Naive thymus-derived CD4-positive, alpha-beta T cell (primary cell): ENCODE measurements at regions not wholly inside any gene's neighbourhood (a gene's known extent, or its start where the extent isn't known, plus 50 kb on each side); places are given as distances from the start of the nearest gene placed in this dataset.

Experiments used
- ATAC-seq: fragments of 150-1000 bp; cut with Tn5 transposase; 2 replicates; pipeline ENCODE4 v1.10.0; 2021; ENCODE audit warnings: mild to moderate bottlenecking, moderate library complexity
- CTCF ChIA-PET: fragments of 350-600 bp; sonication (Branson Sonifier 250); formaldehyde crosslinking; loops from one replicate; lab custom pipeline; 2021; ENCODE audit warnings: antibody characterized with exemption; lab: Charles Lee
- POLR2A ChIA-PET: fragments of 350-600 bp; sonication (Branson Sonifier 250); formaldehyde crosslinking; loops from one replicate; lab custom pipeline; 2021; ENCODE audit warnings: antibody characterized with exemption, inconsistent platforms; lab: Charles Lee
- DNase-seq, 9 donors: peaks; one replicate each; pipeline versions ENCODE4 v3.0.0 to v3.0.0-alpha.2; 2020 to 2022; ENCODE audit warnings: mixed read lengths in 1 of 9
- H3K27ac ChIP-seq: one replicate; pipeline ENCODE4 v1.7.0; 2013; ENCODE audit warnings: mild to moderate bottlenecking, low read depth, low read length, moderate library complexity
- H3K27me3 ChIP-seq, 2 donors: one replicate each; pipeline ENCODE4 v1.7.0; 2013; ENCODE audit warnings: low read length in 2 of 2, mild to moderate bottlenecking in 2 of 2, moderate library complexity in 2 of 2; ENCODE audit not compliant: control insufficient read depth in 2 of 2, insufficient read depth in 2 of 2
- H3K36me3 ChIP-seq, 3 experiments: 1 replicate in 2 of 3; 2 replicates in 1 of 3; pipeline ENCODE4 v1.7.0; 2013; ENCODE audit warnings: low read length in 3 of 3, mild to moderate bottlenecking in 3 of 3, moderate library complexity in 1 of 3; ENCODE audit not compliant: insufficient read depth in 3 of 3, control insufficient read depth in 2 of 3
- H3K4me1 ChIP-seq, 2 donors: one replicate each; pipeline ENCODE4 v1.7.0; 2013; ENCODE audit warnings: low read length in 2 of 2, mild to moderate bottlenecking in 2 of 2, moderate library complexity in 1 of 2; ENCODE audit not compliant: control insufficient read depth in 2 of 2, insufficient read depth in 2 of 2
- H3K4me3 ChIP-seq: 2 replicates; pipeline ENCODE4 v1.7.0; 2013; ENCODE audit warnings: mild to moderate bottlenecking, low read length
- H3K9me3 ChIP-seq, 3 experiments: 1 replicate in 2 of 3; 2 replicates in 1 of 3; pipeline ENCODE4 v1.7.0; 2013; ENCODE audit warnings: low read length in 3 of 3; ENCODE audit not compliant: control insufficient read depth in 2 of 3
- H3K27ac Mint-ChIP-seq, 9 donors: one replicate each; pipeline ENCODE4 v1.8.0; 2020 to 2022; ENCODE audit warnings: mixed read lengths in 9 of 9, mild to moderate bottlenecking in 8 of 9, moderate library complexity in 5 of 9, inconsistent platforms in 2 of 9
- H3K27me3 Mint-ChIP-seq, 5 donors: one replicate each; pipeline ENCODE4 v1.8.0; 2021 to 2022; ENCODE audit warnings: mixed read lengths in 5 of 5, mild to moderate bottlenecking in 1 of 5
- H3K36me3 Mint-ChIP-seq, 5 donors: one replicate each; pipeline ENCODE4 v1.8.0; 2020 to 2022; ENCODE audit warnings: mixed read lengths in 5 of 5, mild to moderate bottlenecking in 3 of 5, inconsistent platforms in 1 of 5
- H3K4me1 Mint-ChIP-seq, 7 donors: one replicate each; pipeline ENCODE4 v1.8.0; 2020 to 2022; ENCODE audit warnings: mixed read lengths in 7 of 7, mild to moderate bottlenecking in 3 of 7, inconsistent platforms in 1 of 7
- H3K4me3 Mint-ChIP-seq, 10 donors: one replicate each; pipeline ENCODE4 v1.8.0; 2020 to 2022; ENCODE audit warnings: mild to moderate bottlenecking in 10 of 10, mixed read lengths in 10 of 10, moderate library complexity in 6 of 10, inconsistent platforms in 2 of 10
- H3K9me3 Mint-ChIP-seq, 11 donors: one replicate each; pipeline ENCODE4 v1.8.0; 2020 to 2022; ENCODE audit warnings: mixed read lengths in 11 of 11, mild to moderate bottlenecking in 4 of 11, inconsistent platforms in 1 of 11, moderate library complexity in 1 of 11
- intact Hi-C, 2 donors: fragments of 100-400 bp; cut with micrococcal nuclease; formaldehyde crosslinking; loops; one replicate each; pipeline ENCODE4 v1.15.1; 2023

GRCh38 chr20:60224914-60225313 is 266.7 kb downstream of the CDH26 start:
- CTCF ChIA-PET = no interaction called here
- DNase-seq (no peak), ATAC-seq (no peak)

GRCh38 chr20:60228255-60228654 is 270.0 kb downstream of the CDH26 start:
- Mint-ChIP-seq H3K36me3 (no peaks in the 10 kb centered on the region), H3K27ac (no peak overlapping the region), H3K27me3 (peaks cover 0 to 4% (median 0%) of the 10 kb centered on the region in 5 donors), H3K4me1 (no peaks in the 10 kb centered on the region), H3K4me3 (no peak overlapping the region), H3K9me3 (peaks cover 0 to 5% (median 0%) of the 10 kb centered on the region in 11 donors)
- CTCF ChIA-PET = no interaction called here
- no peak overlapping the region for H3K27ac ChIP-seq
- no peaks in the 10 kb centered on the region for H3K36me3 ChIP-seq
- H3K4me3 ChIP-seq = no peak overlapping the region
- intact Hi-C loops = no loop called here
- H3K4me1 ChIP-seq = no peaks in the 10 kb centered on the region
- DNase-seq (no peak), ATAC-seq (peak; percentile 64)
- POLR2A ChIA-PET = no interaction called here
- no peaks in the 10 kb centered on the region for H3K27me3 ChIP-seq
- no peaks in the 10 kb centered on the region for H3K9me3 ChIP-seq

More at GRCh38 chr20:60224914-60225313, 266.7 kb downstream of the CDH26 start:
- no peaks in the 10 kb centered on the region for H3K36me3 ChIP-seq
- peaks cover 0 to 15% (median 0%) of the 10 kb centered on the region in 5 donors for H3K27me3 Mint-ChIP-seq
- H3K4me1 Mint-ChIP-seq = no peaks in the 10 kb centered on the region
- no peak overlapping the region for H3K27ac ChIP-seq
- H3K4me3 ChIP-seq = no peak overlapping the region
- no peaks in the 10 kb centered on the region for H3K9me3 Mint-ChIP-seq
- no peaks in the 10 kb centered on the region for H3K4me1 ChIP-seq
- intact Hi-C loops = no loop called here
- POLR2A ChIA-PET = no interaction called here
- H3K9me3 ChIP-seq = no peaks in the 10 kb centered on the region
- H3K27me3 ChIP-seq = no peaks in the 10 kb centered on the region
- H3K36me3 Mint-ChIP-seq = no peaks in the 10 kb centered on the region
- no peak overlapping the region for H3K27ac Mint-ChIP-seq
- H3K4me3 Mint-ChIP-seq = no peak overlapping the region

GRCh38 chr20:60232380-60232779 is 274.2 kb downstream of the CDH26 start:
- no peak overlapping the region for H3K27ac Mint-ChIP-seq
- ATAC-seq (no peak), DNase-seq (no peak)
- Histone ChIP-seq H3K36me3 (no peaks in the 10 kb centered on the region), H3K27ac (no peak overlapping the region), H3K9me3 (no peaks in the 10 kb centered on the region), H3K4me1 (no peaks in the 10 kb centered on the region), H3K4me3 (no peak overlapping the region), H3K27me3 (no peaks in the 10 kb centered on the region)
- H3K9me3 Mint-ChIP-seq = peaks cover 0 to 5% (median 0%) of the 10 kb centered on the region in 11 donors
- intact Hi-C loops = no loop called here
- no peaks in the 10 kb centered on the region for H3K4me1 Mint-ChIP-seq
- no peak overlapping the region for H3K4me3 Mint-ChIP-seq
- ChIA-PET POLR2A (no interaction called here), CTCF (no interaction called here)
- peaks cover 0 to 23% (median 5%) of the 10 kb centered on the region in 5 donors for H3K27me3 Mint-ChIP-seq
- no peaks in the 10 kb centered on the region for H3K36me3 Mint-ChIP-seq

GRCh38 chr20:60233018-60233630 is 274.9 kb downstream of the CDH26 start:
- ATAC-seq = no peak
- intact Hi-C loops = no loop called here

GRCh38 chr20:60236613-60237012 is 278.4 kb downstream of the CDH26 start:
- no peaks in the 10 kb centered on the region for H3K9me3 Mint-ChIP-seq
- CTCF ChIA-PET = no interaction called here

More at GRCh38 chr20:60233018-60233630, 274.9 kb downstream of the CDH26 start:
- Mint-ChIP-seq H3K27me3 (peaks cover 0 to 30% (median 6%) of the 10 kb centered on the region in 5 donors), H3K4me1 (no peaks in the 10 kb centered on the region), H3K4me3 (no peak overlapping the region), H3K9me3 (peaks cover 0 to 5% (median 0%) of the 10 kb centered on the region in 11 donors), H3K36me3 (no peaks in the 10 kb centered on the region), H3K27ac (no peak overlapping the region)
- H3K36me3 ChIP-seq = no peaks in the 10 kb centered on the region
- DNase-seq = no peak
- no peak overlapping the region for H3K4me3 ChIP-seq
- ChIA-PET CTCF (no interaction called here), POLR2A (no interaction called here)
- no peaks in the 10 kb centered on the region for H3K4me1 ChIP-seq
- H3K9me3 ChIP-seq = no peaks in the 10 kb centered on the region
- H3K27ac ChIP-seq = no peak overlapping the region
- no peaks in the 10 kb centered on the region for H3K27me3 ChIP-seq

GRCh38 chr20:60237981-60238380 is 279.8 kb downstream of the CDH26 start:
- H3K4me3 Mint-ChIP-seq = no peak overlapping the region
- no peaks in the 10 kb centered on the region for H3K36me3 Mint-ChIP-seq
- no peaks in the 10 kb centered on the region for H3K4me1 ChIP-seq
- DNase-seq = no peak
- intact Hi-C loops = no loop called here
- POLR2A ChIA-PET = no interaction called here
- no peaks in the 10 kb centered on the region for H3K36me3 ChIP-seq
- H3K4me3 ChIP-seq = no peak overlapping the region
- H3K9me3 Mint-ChIP-seq = no peaks in the 10 kb centered on the region
- H3K4me1 Mint-ChIP-seq = peaks cover 0 to 2% (median 0%) of the 10 kb centered on the region in 7 donors
- CTCF ChIA-PET = no interaction called here
- no peak for ATAC-seq
- no peaks in the 10 kb centered on the region for H3K27me3 ChIP-seq
- peaks cover 5 to 50% (median 6%) of the 10 kb centered on the region in 5 donors for H3K27me3 Mint-ChIP-seq
- no peak overlapping the region for H3K27ac Mint-ChIP-seq
- no peak overlapping the region for H3K27ac ChIP-seq
- H3K9me3 ChIP-seq = no peaks in the 10 kb centered on the region

More at GRCh38 chr20:60236613-60237012, 278.4 kb downstream of the CDH26 start:
- H3K27ac Mint-ChIP-seq = no peak overlapping the region
- Histone ChIP-seq H3K9me3 (no peaks in the 10 kb centered on the region), H3K36me3 (no peaks in the 10 kb centered on the region), H3K27me3 (no peaks in the 10 kb centered on the region), H3K27ac (no peak overlapping the region), H3K4me3 (no peak overlapping the region), H3K4me1 (no peaks in the 10 kb centered on the region)
- no peaks in the 10 kb centered on the region for H3K36me3 Mint-ChIP-seq
- no peak for ATAC-seq
- no peak overlapping the region for H3K4me3 Mint-ChIP-seq
- H3K27me3 Mint-ChIP-seq = peaks cover 5 to 50% (median 6%) of the 10 kb centered on the region in 5 donors
- peaks cover 0 to 2% (median 0%) of the 10 kb centered on the region in 7 donors for H3K4me1 Mint-ChIP-seq
- POLR2A ChIA-PET = no interaction called here
- intact Hi-C loops = no loop called here
- no peak for DNase-seq

- Histone ChIP-seq H3K27ac (no peak overlapping the region), H3K4me1 (no peaks in the 10 kb centered on the region), H3K36me3 (no peaks in the 10 kb centered on the region), H3K9me3 (no peaks in the 10 kb centered on the region), H3K27me3 (no peaks in the 10 kb centered on the region), H3K4me3 (no peak overlapping the region)
- intact Hi-C loops = no loop called here
- Mint-ChIP-seq H3K27me3 (peaks cover 5 to 50% (median 6%) of the 10 kb centered on the region in 5 donors), H3K4me1 (peaks cover 0 to 2% (median 0%) of the 10 kb centered on the region in 7 donors), H3K36me3 (no peaks in the 10 kb centered on the region), H3K27ac (no peak overlapping the region), H3K9me3 (no peaks in the 10 kb centered on the region), H3K4me3 (no peak overlapping the region)
- ATAC-seq = no peak
- ChIA-PET CTCF (no interaction called here), POLR2A (no interaction called here)
- DNase-seq = no peak
These were observed 280.9 kb downstream of the CDH26 start for GRCh38 chr20:60238992-60239660.
